ENCODE measurements at regions not wholly inside any gene's neighbourhood (a gene's known extent, or its start where the extent isn't known, plus 50 kb on each side); places are given as distances from the start of the nearest gene placed in this dataset.

GRCh38 chr13:69589531-69590235 lies 517.9 kb upstream of the ATXN8OS start (continued):
- TF ChIP-seq, protein P1, sequence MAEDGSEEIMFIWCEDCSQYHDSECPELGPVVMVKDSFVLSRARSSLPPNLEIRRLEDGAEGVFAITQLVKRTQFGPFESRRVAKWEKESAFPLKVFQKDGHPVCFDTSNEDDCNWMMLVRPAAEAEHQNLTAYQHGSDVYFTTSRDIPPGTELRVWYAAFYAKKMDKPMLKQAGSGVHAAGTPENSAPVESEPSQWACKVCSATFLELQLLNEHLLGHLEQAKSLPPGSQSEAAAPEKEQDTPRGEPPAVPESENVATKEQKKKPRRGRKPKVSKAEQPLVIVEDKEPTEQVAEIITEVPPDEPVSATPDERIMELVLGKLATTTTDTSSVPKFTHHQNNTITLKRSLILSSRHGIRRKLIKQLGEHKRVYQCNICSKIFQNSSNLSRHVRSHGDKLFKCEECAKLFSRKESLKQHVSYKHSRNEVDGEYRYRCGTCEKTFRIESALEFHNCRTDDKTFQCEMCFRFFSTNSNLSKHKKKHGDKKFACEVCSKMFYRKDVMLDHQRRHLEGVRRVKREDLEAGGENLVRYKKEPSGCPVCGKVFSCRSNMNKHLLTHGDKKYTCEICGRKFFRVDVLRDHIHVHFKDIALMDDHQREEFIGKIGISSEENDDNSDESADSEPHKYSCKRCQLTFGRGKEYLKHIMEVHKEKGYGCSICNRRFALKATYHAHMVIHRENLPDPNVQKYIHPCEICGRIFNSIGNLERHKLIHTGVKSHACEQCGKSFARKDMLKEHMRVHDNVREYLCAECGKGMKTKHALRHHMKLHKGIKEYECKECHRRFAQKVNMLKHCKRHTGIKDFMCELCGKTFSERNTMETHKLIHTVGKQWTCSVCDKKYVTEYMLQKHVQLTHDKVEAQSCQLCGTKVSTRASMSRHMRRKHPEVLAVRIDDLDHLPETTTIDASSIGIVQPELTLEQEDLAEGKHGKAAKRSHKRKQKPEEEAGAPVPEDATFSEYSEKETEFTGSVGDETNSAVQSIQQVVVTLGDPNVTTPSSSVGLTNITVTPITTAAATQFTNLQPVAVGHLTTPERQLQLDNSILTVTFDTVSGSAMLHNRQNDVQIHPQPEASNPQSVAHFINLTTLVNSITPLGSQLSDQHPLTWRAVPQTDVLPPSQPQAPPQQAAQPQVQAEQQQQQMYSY (CRISPR knock-in tag; IDR thresholded peaks at IDR 0.05) = no peak
- no peak for TF ChIP-seq CBX5 (IDR thresholded peaks at IDR 0.05; ENCODE audit: low read depth)
- no peak for TF ChIP-seq RELA (IDR thresholded peaks at IDR 0.05; ENCODE audit: borderline replicate concordance, partially characterized antibody)

DNA sequence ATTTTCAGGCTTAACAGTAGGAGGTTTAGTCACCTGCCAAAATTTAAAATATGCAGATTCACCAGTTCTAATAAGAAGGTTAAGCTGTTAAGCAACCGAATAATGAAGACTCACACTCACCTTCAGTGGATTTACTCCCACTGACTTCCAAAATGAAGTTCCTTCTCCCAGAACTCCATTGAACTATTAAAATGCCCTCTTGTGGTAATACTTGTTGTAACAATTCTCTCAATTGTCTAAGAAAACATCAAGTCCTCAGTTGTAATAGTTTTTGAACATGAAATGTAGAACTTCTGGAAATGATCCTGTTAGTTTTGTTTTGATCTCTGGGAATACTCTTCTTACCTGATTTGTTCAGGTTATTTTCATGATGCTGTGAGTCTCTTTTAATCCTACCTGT lies 522.0 kb upstream of the ATXN8OS start:
- Histone ChIP-seq H4K20me1 (ENCODE audit: control insufficient read depth, insufficient read depth) (no peaks in the 10 kb centered on the region), H3K36me3 (ENCODE audit: control insufficient read depth in 2 of 2, insufficient read depth in 2 of 2, low read length in 1 of 2) (no peaks in the 10 kb centered on the region), H3K4me3 (no peak overlapping the region), H3K27ac (ENCODE audit: control insufficient read depth, insufficient read depth) (no peak overlapping the region), H3K4me1 (ENCODE audit: control insufficient read depth, insufficient read depth, low read length) (no peaks in the 10 kb centered on the region), H3K4me2 (ENCODE audit: control insufficient read depth, insufficient read depth) (no peak overlapping the region), H3K9ac (ENCODE audit: control insufficient read depth, insufficient read depth, low read length) (no peak overlapping the region), H3K9me3 (replicated peaks; ENCODE audit: control insufficient read depth, insufficient read depth, low read length) (no peaks in the 10 kb centered on the region), H2AFZ (ENCODE audit: control insufficient read depth, low read depth, low read length) (no peak overlapping the region), H3K27me3 (replicated peaks in 1 of 2; ENCODE audit: control insufficient read depth in 2 of 2, insufficient read depth in 2 of 2, low read length in 1 of 2) (no peaks in the 10 kb centered on the region), H3K79me2 (ENCODE audit: control insufficient read depth, insufficient read depth, low read length) (no peaks in the 10 kb centered on the region)
- ChIA-PET CTCF (interaction anchor here (1.3 to 1.6 kb wide), 2 partner anchors 9 to 29 kb away, joined by 4 to 5 read pairs; no protein-coding TSS in a partner anchor), SMC1A (ENCODE audit: uncharacterized antibody, unreplicated experiment) (interaction anchor here (0.7 to 2.0 kb wide), 5 partner anchors 21 to 270 kb away, joined by 3 to 7 read pairs (median 3); no protein-coding TSS in a partner anchor), POLR2A (no interaction called here), RAD21 (ENCODE audit: unreplicated experiment) (interaction anchor here (1.7 kb wide), 1 partner anchor 40 kb away, joined by 5 read pairs; no protein-coding TSS in a partner anchor)
- DNase-seq (ENCODE audit: low read depth, low spot score) (no peak), FAIRE-seq (no peak), ATAC-seq (no peak)
- 0% methylated on average over 1 of the region's 1 CpG for WGBS (ENCODE audit: insufficient coverage, insufficient replicate concordance, low lambda C conversion rate, missing lambda C conversion rate)
- intact Hi-C loops (cut with micrococcal nuclease; ENCODE audit: unreplicated experiment) = no loop called here
- in situ Hi-C loops (cut with MboI) = no loop called here
- TF ChIP-seq EP300 (IDR thresholded peaks at IDR 0.05; ENCODE audit: borderline replicate concordance in 1 of 2, control insufficient read depth in 1 of 2, low read depth in 2 of 2, low read length in 2 of 2) (no peak), MEF2A (IDR thresholded peaks at IDR 0.05; ENCODE audit: insufficient read depth, low read depth, low read length) (no peak), CTCF (IDR thresholded peaks at IDR 0.05 in 2 of 3, conservative IDR thresholded peaks at IDR 0.05 in 1 of 3; ENCODE audit: control insufficient read depth in 2 of 3, extremely low read depth in 1 of 3, insufficient read depth in 1 of 3, low read depth in 3 of 3, low read length in 3 of 3) (peak in 1 of 3 experiments; percentile 24; a peak in 2 of 6 replicates), CEBPB (IDR thresholded peaks at IDR 0.05; ENCODE audit: borderline replicate concordance in 1 of 2, low read depth in 2 of 2, low read length in 2 of 2) (no peak)
- BruUV-seq (replicated peaks) = no TSS peak
